Lower leg skin (tissue), 3 donors: ENCODE measurements at regions not wholly inside any gene's neighbourhood (a gene's known extent, or its start where the extent isn't known, plus 50 kb on each side); places are given as distances from the start of the nearest gene placed in this dataset.

Experiments used
- POLR2A ChIP-seq, 2 donors: fragments of 450-650 bp; IDR thresholded peaks; one replicate each; pipeline ENCODE4 v1.6.1; 2016 to 2017; ENCODE audit warnings: antibody characterized with exemption in 2 of 2, mild to moderate bottlenecking in 1 of 2, moderate library complexity in 1 of 2
- TF ChIP-seq, protein P1 (sequence below), 3 donors: fragments of 450-650 bp; IDR thresholded peaks; one replicate each; pipeline ENCODE4 v1.5.1; 2016; ENCODE audit warnings: antibody characterized with exemption in 3 of 3, mild to moderate bottlenecking in 3 of 3, moderate library complexity in 2 of 3

- TF ChIP-seq POLR2A (IDR thresholded peaks at IDR 0.05), result no peak
- TF ChIP-seq, protein P1, sequence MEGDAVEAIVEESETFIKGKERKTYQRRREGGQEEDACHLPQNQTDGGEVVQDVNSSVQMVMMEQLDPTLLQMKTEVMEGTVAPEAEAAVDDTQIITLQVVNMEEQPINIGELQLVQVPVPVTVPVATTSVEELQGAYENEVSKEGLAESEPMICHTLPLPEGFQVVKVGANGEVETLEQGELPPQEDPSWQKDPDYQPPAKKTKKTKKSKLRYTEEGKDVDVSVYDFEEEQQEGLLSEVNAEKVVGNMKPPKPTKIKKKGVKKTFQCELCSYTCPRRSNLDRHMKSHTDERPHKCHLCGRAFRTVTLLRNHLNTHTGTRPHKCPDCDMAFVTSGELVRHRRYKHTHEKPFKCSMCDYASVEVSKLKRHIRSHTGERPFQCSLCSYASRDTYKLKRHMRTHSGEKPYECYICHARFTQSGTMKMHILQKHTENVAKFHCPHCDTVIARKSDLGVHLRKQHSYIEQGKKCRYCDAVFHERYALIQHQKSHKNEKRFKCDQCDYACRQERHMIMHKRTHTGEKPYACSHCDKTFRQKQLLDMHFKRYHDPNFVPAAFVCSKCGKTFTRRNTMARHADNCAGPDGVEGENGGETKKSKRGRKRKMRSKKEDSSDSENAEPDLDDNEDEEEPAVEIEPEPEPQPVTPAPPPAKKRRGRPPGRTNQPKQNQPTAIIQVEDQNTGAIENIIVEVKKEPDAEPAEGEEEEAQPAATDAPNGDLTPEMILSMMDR (IDR thresholded peaks at IDR 0.05), result no peak
Measured at GRCh38 chr20:7003598-7003997, 236.1 kb downstream of the BMP2 start.
